Neural crest cell (in vitro differentiated cells): ENCODE measurements at regions not wholly inside any gene's neighbourhood (a gene's known extent, or its start where the extent isn't known, plus 50 kb on each side); places are given as distances from the start of the nearest gene placed in this dataset.
"Not testable (repeated sequence)": the region's sequence is repeated elsewhere in the genome, so short reads cannot be mapped to it uniquely, and the experiment has no call there.

ENCODE experiments used
- DNase-seq: peaks from one replicate; pipeline ENCODE4 v3.0.0; 2021; ENCODE audit warnings: low read depth, mixed read lengths, low spot score
- H3K27ac Mint-ChIP-seq: one replicate; pipeline ENCODE4 v1.8.0; 2021; ENCODE audit warnings: mild to moderate bottlenecking, mixed read lengths; ENCODE audit not compliant: unreplicated experiment
- H3K27me3 Mint-ChIP-seq: 2 replicates; pipeline ENCODE4 v1.8.0; 2021; ENCODE audit warnings: low read depth, mild to moderate bottlenecking, mixed read lengths
- H3K36me3 Mint-ChIP-seq: 2 replicates; pipeline ENCODE4 v1.8.0; 2021; ENCODE audit warnings: low read depth, mild to moderate bottlenecking, mixed read lengths
- H3K4me1 Mint-ChIP-seq: 2 replicates; pipeline ENCODE4 v1.8.0; 2021; ENCODE audit warnings: mixed read lengths
- H3K4me3 Mint-ChIP-seq: one replicate; pipeline ENCODE4 v1.8.0; 2021; ENCODE audit warnings: mild to moderate bottlenecking, mixed read lengths
- H3K9me3 Mint-ChIP-seq: 2 replicates; pipeline ENCODE4 v1.8.0; 2021; ENCODE audit warnings: mixed read lengths
- CTCF ChIP-seq: fragments of 200-600 bp; sonication (generic); conservative IDR thresholded peaks from 2 replicates; pipeline ENCODE4 v1.5.0; 2021; ENCODE audit warnings: antibody characterized with exemption, mild to moderate bottlenecking

GRCh38 chr5:28945859-28946258 is 1907.5 kb upstream of the CDH9 start:
- Mint-ChIP-seq H3K36me3 (no peaks in the 10 kb centered on the region), H3K27me3 (no peaks in the 10 kb centered on the region), H3K27ac (no peak overlapping the region), H3K4me1 (no peaks in the 10 kb centered on the region), H3K4me3 (no peak overlapping the region), H3K9me3 (no peaks in the 10 kb centered on the region)
- DNase-seq = no peak
- no peak for TF ChIP-seq CTCF

DNA sequence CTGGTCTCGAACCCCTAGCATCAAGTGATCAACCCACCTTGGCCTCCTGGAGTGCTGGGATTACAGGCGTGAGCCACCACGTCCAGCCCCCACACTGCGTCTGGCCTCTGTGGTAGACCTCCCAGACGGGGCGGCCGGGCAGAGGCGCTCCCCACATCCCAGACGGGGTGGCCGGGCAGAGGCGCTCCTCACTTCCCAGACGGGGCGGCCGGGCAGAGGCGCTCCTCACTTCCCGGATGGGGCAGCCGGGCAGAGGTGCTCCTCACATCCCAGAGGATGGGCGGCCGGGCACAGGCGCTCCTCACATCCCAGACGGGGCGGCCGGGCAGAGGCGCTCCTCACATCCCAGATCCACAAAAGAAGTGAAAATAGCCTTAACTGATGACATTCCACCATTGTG is 1891.0 kb upstream of the CDH9 start:
- H3K4me1 Mint-ChIP-seq, H3K4me3 Mint-ChIP-seq, H3K36me3 Mint-ChIP-seq, DNase-seq, H3K27ac Mint-ChIP-seq, H3K27me3 Mint-ChIP-seq, H3K9me3 Mint-ChIP-seq: not testable (repeated sequence)

DNA sequence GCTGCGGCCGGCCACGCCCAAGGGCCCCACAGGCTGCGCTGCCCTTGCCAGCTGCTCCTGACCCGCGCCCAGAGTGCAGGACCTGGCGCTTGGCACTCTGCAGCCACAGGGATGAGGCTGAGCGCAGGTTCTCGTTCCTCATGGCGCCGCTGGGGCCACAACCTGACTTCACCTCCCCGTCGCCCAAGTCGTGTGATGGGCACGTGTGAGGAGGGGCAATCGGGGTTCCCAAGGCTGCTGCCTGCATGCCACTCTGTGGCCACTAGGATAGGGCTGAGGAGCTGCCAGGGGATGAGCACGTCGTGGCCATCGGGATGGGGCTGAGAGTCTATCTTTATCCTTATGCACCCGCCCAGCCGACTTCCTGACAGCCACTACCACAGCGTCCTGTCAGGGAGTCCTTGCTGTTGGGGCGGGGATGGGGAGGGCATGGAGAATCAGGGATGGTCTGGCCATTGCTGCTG is 1890.0 kb upstream of the CDH9 start:
- H3K9me3 Mint-ChIP-seq, H3K4me3 Mint-ChIP-seq, H3K4me1 Mint-ChIP-seq, H3K27ac Mint-ChIP-seq, DNase-seq, H3K27me3 Mint-ChIP-seq, H3K36me3 Mint-ChIP-seq: not testable (repeated sequence)

- Mint-ChIP-seq H3K9me3 (peaks cover 5% of the 10 kb centered on the region), H3K27ac (no peak overlapping the region), H3K27me3 (no peaks in the 10 kb centered on the region), H3K36me3 (peaks cover 5% of the 10 kb centered on the region), H3K4me1 (no peaks in the 10 kb centered on the region), H3K4me3 (no peak overlapping the region)
- DNase-seq = no peak
- TF ChIP-seq CTCF = no peak
Measured at GRCh38 chr5:28927559-28928326, 1889.4 kb upstream of the CDH9 start.

GRCh38 chr5:28926422-28926821 is 1888.0 kb upstream of the CDH9 start:
- Mint-ChIP-seq H3K27ac (no peak overlapping the region), H3K36me3 (peaks cover 5% of the 10 kb centered on the region), H3K4me1 (no peaks in the 10 kb centered on the region), H3K27me3 (no peaks in the 10 kb centered on the region), H3K9me3 (peaks cover 7% of the 10 kb centered on the region), H3K4me3 (no peak overlapping the region)
- no peak for DNase-seq
- TF ChIP-seq CTCF = no peak

GRCh38 chr5:28917631-28918030 is 1879.2 kb upstream of the CDH9 start:
- H3K4me3 Mint-ChIP-seq = no peak overlapping the region
- no peak for TF ChIP-seq CTCF
- no peaks in the 10 kb centered on the region for H3K36me3 Mint-ChIP-seq
- peaks cover 4% of the 10 kb centered on the region for H3K4me1 Mint-ChIP-seq
- no peak for DNase-seq
- H3K27me3 Mint-ChIP-seq = no peaks in the 10 kb centered on the region
- H3K27ac Mint-ChIP-seq = no peak overlapping the region
- H3K9me3 Mint-ChIP-seq = peaks cover 4% of the 10 kb centered on the region
